Natural killer cell (primary cell): ENCODE measurements at regions not wholly inside any gene's neighbourhood (a gene's known extent, or its start where the extent isn't known, plus 50 kb on each side); places are given as distances from the start of the nearest gene placed in this dataset.

Experiments
- ATAC-seq, 3 donors: fragments of 150-1000 bp in 2 of 3; fragments of 200-7000 bp in 1 of 3; cut with Tn5 transposase; 1 replicate in 1 of 3; 2 replicates in 2 of 3; pipeline ENCODE4 v1.10.0; 2021; ENCODE audit warnings: mild to moderate bottlenecking in 2 of 3, moderate library complexity in 2 of 3
- DNase-seq, 2 donors: peaks; one replicate each; pipeline versions ENCODE4 v3.0.0 to v3.0.0-alpha.2; 2013 to 2021; ENCODE audit warnings: mixed read lengths in 1 of 2
- H3K27ac ChIP-seq: one replicate; pipeline ENCODE4 v1.5.1; 2013; ENCODE audit warnings: mild to moderate bottlenecking, low read length
- H3K27me3 ChIP-seq: one replicate; pipeline ENCODE4 v1.6.1; 2013; ENCODE audit warnings: low read length; ENCODE audit not compliant: control insufficient read depth, insufficient read depth
- H3K36me3 ChIP-seq: one replicate; pipeline ENCODE4 v1.6.1; 2013; ENCODE audit warnings: low read length; ENCODE audit not compliant: control insufficient read depth, insufficient read depth
- H3K4me1 ChIP-seq: one replicate; pipeline ENCODE4 v1.6.1; 2013; ENCODE audit warnings: low read length; ENCODE audit not compliant: control insufficient read depth, insufficient read depth
- H3K4me3 ChIP-seq: one replicate; pipeline ENCODE4 v1.5.1; 2013; ENCODE audit warnings: low read length
- H3K9me3 ChIP-seq: one replicate; pipeline ENCODE4 v1.6.1; 2013; ENCODE audit warnings: low read length; ENCODE audit not compliant: control insufficient read depth, insufficient read depth
- H3K27ac Mint-ChIP-seq, 2 donors: one replicate each; pipeline ENCODE4 v1.8.0; 2022; ENCODE audit warnings: mild to moderate bottlenecking in 2 of 2, mixed read lengths in 2 of 2, moderate library complexity in 1 of 2
- H3K27me3 Mint-ChIP-seq, 2 donors: one replicate each; pipeline ENCODE4 v1.8.0; 2022; ENCODE audit warnings: low read depth in 2 of 2, mixed read lengths in 2 of 2
- H3K36me3 Mint-ChIP-seq: one replicate; pipeline ENCODE4 v1.8.0; 2022; ENCODE audit warnings: mixed read lengths
- H3K4me1 Mint-ChIP-seq, 2 donors: one replicate each; pipeline ENCODE4 v1.8.0; 2022; ENCODE audit warnings: mixed read lengths in 2 of 2
- H3K4me3 Mint-ChIP-seq: one replicate; pipeline ENCODE4 v1.8.0; 2022; ENCODE audit warnings: mild to moderate bottlenecking, moderate library complexity, mixed read lengths
- H3K9me3 Mint-ChIP-seq, 2 donors: one replicate each; pipeline ENCODE4 v1.8.0; 2022; ENCODE audit warnings: mixed read lengths in 2 of 2
- WGBS: methylation state at CpG from one replicate; pipeline ENCODE4 v1.1.7; 2013; ENCODE audit warnings: missing lambda C conversion rate; ENCODE audit not compliant: insufficient coverage; 5-methylcytosine and 5-hydroxymethylcytosine counted together
- intact Hi-C: fragments of 100-400 bp; cut with micrococcal nuclease; formaldehyde crosslinking; loops from one replicate; pipeline ENCODE4 v1.14.2; 2022
- TF ChIP-seq, protein P1 (sequence below): fragments of 200-600 bp; IDR thresholded peaks from one replicate; pipeline ENCODE4 v1.8.0; 2022; ENCODE audit warnings: antibody characterized with exemption

GRCh38 chr18:78810706-78811105, 168.9 kb upstream of the SALL3 start:
- Mint-ChIP-seq H3K36me3 (no peaks in the 10 kb centered on the region), H3K27ac (no peak overlapping the region), H3K9me3 (peaks cover 0 to 2% of the 10 kb centered on the region in 2 donors), H3K27me3 (peaks cover 11% of the 10 kb centered on the region in 2 donors), H3K4me1 (no peaks in the 10 kb centered on the region), H3K4me3 (no peak overlapping the region)
- intact Hi-C loops, result no loop called here
- no peaks in the 10 kb centered on the region for H3K27me3 ChIP-seq
- H3K4me3 ChIP-seq, result no peak overlapping the region
- H3K9me3 ChIP-seq, result peaks cover 2% of the 10 kb centered on the region
- TF ChIP-seq, protein P1, sequence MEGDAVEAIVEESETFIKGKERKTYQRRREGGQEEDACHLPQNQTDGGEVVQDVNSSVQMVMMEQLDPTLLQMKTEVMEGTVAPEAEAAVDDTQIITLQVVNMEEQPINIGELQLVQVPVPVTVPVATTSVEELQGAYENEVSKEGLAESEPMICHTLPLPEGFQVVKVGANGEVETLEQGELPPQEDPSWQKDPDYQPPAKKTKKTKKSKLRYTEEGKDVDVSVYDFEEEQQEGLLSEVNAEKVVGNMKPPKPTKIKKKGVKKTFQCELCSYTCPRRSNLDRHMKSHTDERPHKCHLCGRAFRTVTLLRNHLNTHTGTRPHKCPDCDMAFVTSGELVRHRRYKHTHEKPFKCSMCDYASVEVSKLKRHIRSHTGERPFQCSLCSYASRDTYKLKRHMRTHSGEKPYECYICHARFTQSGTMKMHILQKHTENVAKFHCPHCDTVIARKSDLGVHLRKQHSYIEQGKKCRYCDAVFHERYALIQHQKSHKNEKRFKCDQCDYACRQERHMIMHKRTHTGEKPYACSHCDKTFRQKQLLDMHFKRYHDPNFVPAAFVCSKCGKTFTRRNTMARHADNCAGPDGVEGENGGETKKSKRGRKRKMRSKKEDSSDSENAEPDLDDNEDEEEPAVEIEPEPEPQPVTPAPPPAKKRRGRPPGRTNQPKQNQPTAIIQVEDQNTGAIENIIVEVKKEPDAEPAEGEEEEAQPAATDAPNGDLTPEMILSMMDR, result no peak
- ATAC-seq, result no peak
- no peaks in the 10 kb centered on the region for H3K4me1 ChIP-seq
- 96% methylated on average over 18 of the region's 18 CpGs for WGBS
- no peak overlapping the region for H3K27ac ChIP-seq
- H3K36me3 ChIP-seq, result no peaks in the 10 kb centered on the region
- DNase-seq, result no peak

- Histone ChIP-seq H3K4me3 (no peak overlapping the region), H3K27ac (no peak overlapping the region), H3K9me3 (peaks cover 2% of the 10 kb centered on the region), H3K27me3 (no peaks in the 10 kb centered on the region), H3K4me1 (no peaks in the 10 kb centered on the region), H3K36me3 (no peaks in the 10 kb centered on the region)
- 91% methylated on average over 9 of the region's 9 CpGs for WGBS
- Mint-ChIP-seq H3K4me3 (no peak overlapping the region), H3K27me3 (peaks cover 11 to 12% of the 10 kb centered on the region in 2 donors), H3K36me3 (no peaks in the 10 kb centered on the region), H3K4me1 (no peaks in the 10 kb centered on the region), H3K9me3 (peaks cover 0 to 2% of the 10 kb centered on the region in 2 donors), H3K27ac (no peak overlapping the region)
- DNase-seq (no peak), ATAC-seq (no peak)
- TF ChIP-seq, protein P1, result no peak
- intact Hi-C loops, result no loop called here
Observed at GRCh38 chr18:78812067-78812466, 167.6 kb upstream of the SALL3 start.

GRCh38 chr18:78813156-78813555, 166.5 kb upstream of the SALL3 start:
- Mint-ChIP-seq H3K27me3 (peaks cover 11 to 12% of the 10 kb centered on the region in 2 donors), H3K36me3 (no peaks in the 10 kb centered on the region), H3K9me3 (peaks cover 0 to 2% of the 10 kb centered on the region in 2 donors), H3K4me3 (no peak overlapping the region), H3K4me1 (no peaks in the 10 kb centered on the region), H3K27ac (no peak overlapping the region)
- intact Hi-C loops, result no loop called here
- Histone ChIP-seq H3K27ac (no peak overlapping the region), H3K36me3 (no peaks in the 10 kb centered on the region), H3K4me1 (no peaks in the 10 kb centered on the region), H3K4me3 (no peak overlapping the region), H3K9me3 (peaks cover 2% of the 10 kb centered on the region), H3K27me3 (no peaks in the 10 kb centered on the region)
- WGBS, result 77% methylated on average over 18 of the region's 18 CpGs
- ATAC-seq, result no peak
- no peak for DNase-seq
- TF ChIP-seq, protein P1, result no peak

- Histone ChIP-seq H3K9me3 (peaks cover 2% of the 10 kb centered on the region), H3K27ac (no peak overlapping the region), H3K4me1 (no peaks in the 10 kb centered on the region), H3K4me3 (no peak overlapping the region), H3K36me3 (no peaks in the 10 kb centered on the region), H3K27me3 (no peaks in the 10 kb centered on the region)
- DNase-seq (no peak), ATAC-seq (no peak)
- Mint-ChIP-seq H3K36me3 (no peaks in the 10 kb centered on the region), H3K4me3 (no peak overlapping the region), H3K27me3 (peaks cover 11 to 12% of the 10 kb centered on the region in 2 donors), H3K27ac (no peak overlapping the region), H3K9me3 (peaks cover 0 to 2% of the 10 kb centered on the region in 2 donors), H3K4me1 (no peaks in the 10 kb centered on the region)
- intact Hi-C loops, result no loop called here
- TF ChIP-seq, protein P1, result no peak
- 34% methylated on average over 24 of the region's 24 CpGs for WGBS
Observed at GRCh38 chr18:78813936-78814710, 165.5 kb upstream of the SALL3 start.
